B cell (primary cell): ENCODE measurements at regions not wholly inside any gene's neighbourhood (a gene's known extent, or its start where the extent isn't known, plus 50 kb on each side); places are given as distances from the start of the nearest gene placed in this dataset.

ENCODE experiments used
- ATAC-seq: fragments of 200-7000 bp; cut with Tn5 transposase; one replicate; pipeline ENCODE4 v1.10.0; 2021; ENCODE audit warnings: low read depth, mild to moderate bottlenecking, moderate number of reproducible peaks, moderate library complexity
- CTCF ChIA-PET: fragments of 350-600 bp; sonication (Branson Sonifier 250); formaldehyde crosslinking; loops from one replicate; lab custom pipeline; 2021; ENCODE audit warnings: antibody characterized with exemption, inconsistent platforms; lab: Charles Lee
- POLR2A ChIA-PET: fragments of 350-600 bp; sonication (Branson Sonifier 250); formaldehyde crosslinking; loops from one replicate; lab custom pipeline; 2021; ENCODE audit warnings: antibody characterized with exemption; lab: Charles Lee
- DNase-seq: peaks from one replicate; pipeline ENCODE4 v3.0.0; 2013
- H2AFZ ChIP-seq: 2 replicates; pipeline ENCODE4 v1.6.1; 2012; ENCODE audit warnings: mild to moderate bottlenecking, low read depth, low read length; ENCODE audit not compliant: insufficient read depth, poor library complexity, severe bottlenecking
- H3K27ac ChIP-seq, 2 donors: 1 replicate in 1 of 2; 2 replicates in 1 of 2; pipeline ENCODE4 v1.5.1; 2012 to 2013; ENCODE audit warnings: low read length in 2 of 2, mild to moderate bottlenecking in 2 of 2, moderate library complexity in 1 of 2
- H3K27me3 ChIP-seq, 4 experiments: fragments of 200-600 bp in 1 of 4; sonication (generic) in 1 of 4; replicated peaks in 1 of 4; 1 replicate in 2 of 4; 2 replicates in 2 of 4; pipeline versions ENCODE4 v1.6.1 to v1.7.0; 2013 to 2016; ENCODE audit warnings: low read length in 3 of 4, mild to moderate bottlenecking in 2 of 4, mixed read lengths in 1 of 4, moderate library complexity in 1 of 4; ENCODE audit not compliant: insufficient read depth in 4 of 4, control insufficient read depth in 3 of 4; ENCODE audit errors: control extremely low read depth in 1 of 4
- H3K36me3 ChIP-seq, 2 experiments: replicated peaks in 1 of 2; 1 replicate in 1 of 2; 2 replicates in 1 of 2; pipeline versions ENCODE4 v1.6.1 to v1.7.1; 2013; ENCODE audit warnings: low read length in 1 of 2; ENCODE audit not compliant: insufficient read depth in 2 of 2, control insufficient read depth in 1 of 2; ENCODE audit errors: control extremely low read depth in 1 of 2, extremely low read depth in 1 of 2
- H3K4me1 ChIP-seq, 2 donors: fragments of 200-600 bp in 1 of 2; sonication (generic) in 1 of 2; 1 replicate in 1 of 2; 2 replicates in 1 of 2; pipeline versions ENCODE4 v1.5.1 to v1.6.1; 2013 to 2017; ENCODE audit warnings: low read length in 2 of 2; ENCODE audit not compliant: control insufficient read depth in 2 of 2, insufficient read depth in 2 of 2
- H3K4me2 ChIP-seq: replicated peaks from 2 replicates; pipeline ENCODE3; 2012; ENCODE audit warnings: mild to moderate bottlenecking, low read depth, low read length; ENCODE audit not compliant: poor library complexity, severe bottlenecking
- H3K4me3 ChIP-seq, 5 experiments: fragments of 200-600 bp in 1 of 5; sonication (generic) in 1 of 5; 1 replicate in 3 of 5; 2 replicates in 2 of 5; pipeline versions ENCODE4 v1.5.1 to v1.7.0; 2011 to 2016; ENCODE audit warnings: low read length in 4 of 5, mild to moderate bottlenecking in 4 of 5, low read depth in 2 of 5, control low read depth in 1 of 5, moderate library complexity in 1 of 5; ENCODE audit not compliant: insufficient read depth in 1 of 5; ENCODE audit errors: control extremely low read depth in 1 of 5, extremely low read depth in 1 of 5
- H3K79me2 ChIP-seq: fragments of 200-600 bp; sonication (generic); one replicate; pipeline ENCODE4 v1.6.0; 2016; ENCODE audit warnings: low read length; ENCODE audit not compliant: control insufficient read depth, insufficient read depth
- H3K9ac ChIP-seq: fragments of 200-600 bp; sonication (generic); 2 replicates; pipeline ENCODE4 v1.6.1; 2017; ENCODE audit warnings: mild to moderate bottlenecking, low read length, moderate library complexity
- H3K9me3 ChIP-seq, 3 donors: one replicate each; pipeline versions ENCODE4 v1.6.1 to v1.7.1; 2013; ENCODE audit warnings: low read length in 2 of 3; ENCODE audit not compliant: control insufficient read depth in 2 of 3, insufficient read depth in 1 of 3; ENCODE audit errors: control extremely low read depth in 1 of 3
- H4K20me1 ChIP-seq: 2 replicates; pipeline ENCODE4 v1.6.0; 2012; ENCODE audit warnings: mild to moderate bottlenecking, low read length; ENCODE audit not compliant: insufficient read depth, control insufficient read depth, poor library complexity, severe bottlenecking
- H3K27ac Mint-ChIP-seq: one replicate; pipeline ENCODE4 v1.8.0; 2021; ENCODE audit warnings: mixed read lengths
- H3K27me3 Mint-ChIP-seq: one replicate; pipeline ENCODE4 v1.8.0; 2021; ENCODE audit warnings: mixed read lengths
- H3K4me1 Mint-ChIP-seq: one replicate; pipeline ENCODE4 v1.8.0; 2021; ENCODE audit warnings: mixed read lengths
- H3K4me3 Mint-ChIP-seq: one replicate; pipeline ENCODE4 v1.8.0; 2021; ENCODE audit warnings: mixed read lengths
- H3K9me3 Mint-ChIP-seq: one replicate; pipeline ENCODE4 v1.8.0; 2022; ENCODE audit warnings: mixed read lengths; ENCODE audit not compliant: insufficient read depth
- EZH2 ChIP-seq: IDR thresholded peaks from 2 replicates; pipeline ENCODE4 v1.6.1; 2012; ENCODE audit warnings: borderline replicate concordance, low read depth, mild to moderate bottlenecking, moderate library complexity, low read length; ENCODE audit not compliant: insufficient read depth, poor library complexity, severe bottlenecking
- WGBS: methylation state at CpG from one replicate; pipeline ENCODE4 v1.1.5; 2013; ENCODE audit warnings: missing lambda C conversion rate; ENCODE audit not compliant: insufficient coverage; 5-methylcytosine and 5-hydroxymethylcytosine counted together
- intact Hi-C: fragments of 100-400 bp; cut with micrococcal nuclease; formaldehyde crosslinking; loops from one replicate; pipeline ENCODE4 v1.10.0; 2022
- TF ChIP-seq, protein P1 (sequence below): fragments of 200-600 bp; IDR thresholded peaks from one replicate; pipeline ENCODE4 v1.8.0; 2022; ENCODE audit warnings: antibody characterized with exemption, mild to moderate bottlenecking

DNA sequence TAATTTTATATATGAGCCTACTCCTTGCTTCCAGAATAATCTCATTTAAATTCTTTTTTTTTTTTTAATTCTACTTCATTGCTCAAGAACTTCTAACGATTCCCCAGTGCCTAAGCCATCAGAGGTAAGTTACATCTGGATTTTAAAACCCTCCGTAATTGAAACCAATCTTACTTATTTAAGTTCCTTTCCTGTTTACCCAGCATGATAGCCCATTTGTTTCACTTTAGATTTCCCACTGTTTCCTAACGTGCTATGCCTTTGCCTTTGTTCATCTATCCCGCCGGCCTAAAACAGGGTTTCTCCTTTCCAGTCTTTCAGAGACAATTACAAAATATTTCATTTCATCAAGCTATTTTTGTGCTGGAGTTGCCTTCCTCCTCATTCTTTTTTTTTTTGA, 75.8 kb upstream of the ETV1 start:
- Mint-ChIP-seq H3K4me3 (no peak overlapping the region), H3K9me3 (peaks cover 4% of the 10 kb centered on the region), H3K4me1 (no peaks in the 10 kb centered on the region), H3K27me3 (no peaks in the 10 kb centered on the region), H3K27ac (no peak overlapping the region)
- DNase-seq: no peak
- Histone ChIP-seq H3K27me3 (no peaks in the 10 kb centered on the region), H2AFZ (no peak overlapping the region), H3K9ac (no peak overlapping the region), H3K79me2 (no peaks in the 10 kb centered on the region), H3K4me2 (no peak overlapping the region), H4K20me1 (no peaks in the 10 kb centered on the region), H3K4me3 (no peak overlapping the region), H3K9me3 (peaks cover 0 to 6% (median 0%) of the 10 kb centered on the region in 3 donors), H3K36me3 (no peaks in the 10 kb centered on the region), H3K4me1 (no peaks in the 10 kb centered on the region), H3K27ac (no peak overlapping the region)
- WGBS: 89% methylated on average over 5 of the region's 5 CpGs
- ATAC-seq: no peak
- CTCF ChIA-PET: no interaction called here
- intact Hi-C loops: no loop called here
- POLR2A ChIA-PET: no interaction called here
- TF ChIP-seq, protein P1, sequence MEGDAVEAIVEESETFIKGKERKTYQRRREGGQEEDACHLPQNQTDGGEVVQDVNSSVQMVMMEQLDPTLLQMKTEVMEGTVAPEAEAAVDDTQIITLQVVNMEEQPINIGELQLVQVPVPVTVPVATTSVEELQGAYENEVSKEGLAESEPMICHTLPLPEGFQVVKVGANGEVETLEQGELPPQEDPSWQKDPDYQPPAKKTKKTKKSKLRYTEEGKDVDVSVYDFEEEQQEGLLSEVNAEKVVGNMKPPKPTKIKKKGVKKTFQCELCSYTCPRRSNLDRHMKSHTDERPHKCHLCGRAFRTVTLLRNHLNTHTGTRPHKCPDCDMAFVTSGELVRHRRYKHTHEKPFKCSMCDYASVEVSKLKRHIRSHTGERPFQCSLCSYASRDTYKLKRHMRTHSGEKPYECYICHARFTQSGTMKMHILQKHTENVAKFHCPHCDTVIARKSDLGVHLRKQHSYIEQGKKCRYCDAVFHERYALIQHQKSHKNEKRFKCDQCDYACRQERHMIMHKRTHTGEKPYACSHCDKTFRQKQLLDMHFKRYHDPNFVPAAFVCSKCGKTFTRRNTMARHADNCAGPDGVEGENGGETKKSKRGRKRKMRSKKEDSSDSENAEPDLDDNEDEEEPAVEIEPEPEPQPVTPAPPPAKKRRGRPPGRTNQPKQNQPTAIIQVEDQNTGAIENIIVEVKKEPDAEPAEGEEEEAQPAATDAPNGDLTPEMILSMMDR: no peak
- no peak for TF ChIP-seq EZH2

GRCh38 chr7:14055813-14056212, 66.3 kb upstream of the ETV1 start:
- no peak overlapping the region for H3K4me2 ChIP-seq
- H3K27ac Mint-ChIP-seq: no peak overlapping the region
- H3K9me3 Mint-ChIP-seq: no peaks in the 10 kb centered on the region
- TF ChIP-seq EZH2: no peak
- TF ChIP-seq, protein P1: no peak
- no peak overlapping the region for H3K4me3 Mint-ChIP-seq
- POLR2A ChIA-PET: no interaction called here
- DNase-seq (no peak), ATAC-seq (no peak)
- H3K27ac ChIP-seq: no peak overlapping the region
- H3K36me3 ChIP-seq: no peaks in the 10 kb centered on the region
- no peak overlapping the region for H3K9ac ChIP-seq
- 83% methylated on average over 3 of the region's 4 CpGs for WGBS
- CTCF ChIA-PET: no interaction called here
- no peaks in the 10 kb centered on the region for H4K20me1 ChIP-seq
- intact Hi-C loops: no loop called here
- H3K9me3 ChIP-seq: peaks cover 0 to 8% (median 0%) of the 10 kb centered on the region in 3 donors
- H3K79me2 ChIP-seq: no peaks in the 10 kb centered on the region
- H3K4me3 ChIP-seq: no peak overlapping the region
- H3K4me1 Mint-ChIP-seq: no peaks in the 10 kb centered on the region
- no peak overlapping the region for H2AFZ ChIP-seq
- H3K4me1 ChIP-seq: no peaks in the 10 kb centered on the region
- H3K27me3 Mint-ChIP-seq: no peaks in the 10 kb centered on the region
- H3K27me3 ChIP-seq: no peaks in the 10 kb centered on the region
